Activated CD4-positive, alpha-beta T cell treated with anti-CD3 and anti-CD28 coated beads, Interleukin-2, Interleukin-6, amounts not matched to agents 100 ng/mL and 50 ng/mL, durations not matched to agents 16 hours and 8 hours (primary cell): ENCODE measurements at regions not wholly inside any gene's neighbourhood (a gene's known extent, or its start where the extent isn't known, plus 50 kb on each side); places are given as distances from the start of the nearest gene placed in this dataset.

Experiments
- DNase-seq: peaks from one replicate; pipeline ENCODE4 v3.0.0-alpha.2; 2020

DNA sequence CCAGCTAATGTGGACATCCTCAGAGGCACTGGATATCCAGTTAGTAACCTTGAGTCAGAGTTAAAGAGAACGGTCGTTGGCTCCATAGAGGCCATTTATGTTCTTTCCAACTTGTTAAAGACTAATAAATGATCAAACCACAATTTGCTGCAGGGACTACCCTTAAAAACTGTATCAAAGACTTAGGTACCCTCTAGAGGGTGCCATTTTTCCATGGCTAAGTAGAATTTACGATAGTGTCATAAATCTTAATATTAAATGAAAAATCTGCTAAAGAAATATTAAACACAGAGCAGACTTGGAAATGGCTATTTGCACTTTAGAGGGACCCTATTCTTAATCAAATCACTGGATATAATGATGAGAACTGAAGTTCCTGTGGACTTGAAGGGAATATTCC is 685.2 kb upstream of the CHORDC1 start:
- DNase-seq, result no peak

- no peak for DNase-seq
Observed at GRCh38 chr11:90895850-90896249, 673.0 kb upstream of the CHORDC1 start.

DNA sequence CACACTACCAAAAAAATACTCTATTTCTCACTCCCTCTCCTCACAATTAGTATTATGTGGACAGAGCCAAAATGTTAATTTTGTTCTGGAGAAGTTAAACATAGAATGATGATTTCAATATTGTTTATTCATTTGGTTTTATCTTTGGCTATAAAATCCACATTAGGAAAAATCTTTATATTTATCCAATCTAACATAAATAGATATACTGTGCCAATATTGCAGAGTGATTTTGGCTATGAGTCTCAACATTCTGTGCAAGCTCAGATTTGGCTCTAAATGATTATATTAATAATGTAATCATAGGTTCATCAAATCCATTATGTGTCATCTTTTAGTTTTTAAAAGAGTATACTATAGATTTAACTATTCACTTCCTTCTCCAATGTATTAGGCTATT is 667.5 kb upstream of the CHORDC1 start:
- no peak for DNase-seq

DNA sequence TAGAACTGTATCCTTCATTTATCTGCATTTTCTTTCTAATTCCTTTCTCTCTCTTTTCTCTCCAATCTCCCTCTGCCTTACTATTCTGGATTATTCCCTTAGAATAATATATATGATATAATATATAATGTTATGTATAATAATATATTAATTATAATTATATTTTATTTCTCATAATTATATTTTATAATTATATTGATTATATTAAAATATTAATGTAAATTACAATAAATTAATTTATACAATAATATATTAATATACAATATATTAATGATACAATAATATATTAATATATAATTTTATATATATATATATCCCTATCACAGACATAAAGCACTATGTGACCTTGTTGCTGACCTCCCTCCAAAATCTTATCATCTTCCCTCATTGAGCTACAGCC is 661.3 kb upstream of the CHORDC1 start:
- DNase-seq, result no peak

GRCh38 chr11:90874986-90875385 is 652.1 kb upstream of the CHORDC1 start:
- DNase-seq, result no peak

GRCh38 chr11:90874281-90874680 is 651.4 kb upstream of the CHORDC1 start:
- no peak for DNase-seq

GRCh38 chr11:90867416-90867815 is 644.6 kb upstream of the CHORDC1 start:
- no peak for DNase-seq

GRCh38 chr11:90856790-90857189 is 633.9 kb upstream of the CHORDC1 start:
- DNase-seq, result no peak

GRCh38 chr11:90855531-90855930 is 632.7 kb upstream of the CHORDC1 start:
- no peak for DNase-seq

DNA sequence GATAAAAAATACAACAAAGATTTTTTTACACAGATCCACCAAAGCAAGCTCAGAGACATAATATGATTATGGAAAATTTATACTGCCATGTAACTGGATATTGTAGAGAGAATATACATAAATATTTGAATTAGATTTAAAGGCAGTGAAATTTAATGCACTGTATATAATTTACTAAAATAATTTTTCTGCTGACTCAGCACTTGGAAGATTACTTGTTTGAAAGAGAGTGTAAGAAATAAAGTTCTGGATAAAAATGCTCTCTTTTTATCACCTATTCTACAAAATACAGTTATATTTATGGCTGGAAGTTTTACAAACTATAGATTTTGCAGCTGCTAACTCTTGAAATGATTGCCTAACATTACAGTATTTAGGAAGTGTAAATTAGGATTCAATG is 628.3 kb upstream of the CHORDC1 start:
- no peak for DNase-seq

DNA sequence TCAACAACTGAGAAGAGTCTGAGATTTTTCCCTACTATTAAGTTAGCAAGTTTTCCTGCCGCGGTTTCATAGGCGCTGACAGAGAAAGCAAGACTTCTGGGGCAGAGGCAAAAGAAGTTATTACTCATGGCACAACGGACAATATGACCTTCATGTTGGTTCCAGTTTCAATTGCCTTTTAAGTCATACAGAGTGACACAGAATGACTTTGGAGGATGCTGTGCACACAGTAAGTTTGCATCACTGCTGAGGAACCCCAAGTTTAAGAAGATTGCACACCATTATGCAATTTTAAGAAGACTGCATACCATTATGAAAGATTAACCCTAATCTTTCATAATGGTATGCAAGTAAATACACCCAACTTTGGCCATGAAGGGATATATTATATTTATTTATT is 626.5 kb upstream of the CHORDC1 start:
- peak; percentile 0 for DNase-seq

GRCh38 chr11:90847268-90847886 is 624.5 kb upstream of the CHORDC1 start:
- DNase-seq, result no peak

DNA sequence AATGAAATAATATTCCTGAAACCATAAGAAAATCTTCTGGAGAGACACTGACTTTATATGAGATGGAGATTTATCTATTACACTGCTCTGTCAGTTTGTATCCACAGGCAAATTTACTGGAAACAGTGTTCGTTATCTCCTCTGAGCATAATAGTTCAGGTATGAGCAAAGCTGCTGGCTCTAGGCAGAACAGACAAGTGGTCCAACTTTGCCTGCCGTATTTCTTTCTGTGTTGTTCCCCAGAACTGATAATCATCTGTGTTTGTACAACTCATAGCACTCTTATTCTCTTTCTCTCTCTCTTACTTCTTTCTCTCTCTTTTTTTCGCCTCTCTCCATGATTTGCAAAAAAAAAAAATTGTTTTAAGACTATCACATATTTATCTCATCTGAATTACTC is 623.8 kb upstream of the CHORDC1 start:
- DNase-seq, result no peak

DNA sequence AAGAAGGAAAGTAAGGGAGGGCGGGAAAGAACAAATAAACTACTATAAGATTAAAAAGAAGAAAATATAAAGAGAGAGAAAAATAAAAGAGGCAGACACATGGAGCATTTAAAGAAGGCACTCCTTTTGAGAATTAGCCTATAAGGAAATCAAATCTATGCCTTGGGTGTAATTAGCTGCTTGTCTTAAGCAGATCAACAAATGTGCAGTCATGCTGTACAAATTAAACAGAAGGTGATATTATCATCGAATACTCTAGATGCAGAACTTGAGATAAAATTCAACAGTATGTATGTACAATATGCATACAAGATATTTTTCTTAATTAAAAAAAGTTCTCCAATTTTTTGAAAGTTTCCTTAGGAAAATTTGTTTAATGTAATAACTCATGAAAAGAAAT is 623.0 kb upstream of the CHORDC1 start:
- no peak for DNase-seq

DNA sequence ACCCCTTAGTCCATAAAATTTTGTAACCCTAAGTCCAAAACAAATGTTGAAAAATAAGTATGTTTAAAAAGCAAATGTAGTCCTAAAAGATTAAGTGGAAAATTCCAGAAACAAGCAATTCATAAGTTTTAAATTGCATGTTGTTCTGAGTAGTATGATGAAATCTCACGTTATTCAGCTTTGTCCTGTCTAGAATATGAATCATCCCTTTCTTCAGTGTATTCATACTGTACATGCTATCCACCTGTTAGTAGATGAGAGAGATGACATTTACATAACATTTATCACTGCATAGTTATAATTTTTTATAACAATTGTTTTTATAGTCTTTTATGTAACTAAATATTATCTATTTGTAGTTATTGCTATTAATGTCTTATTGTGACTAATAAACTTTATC is 622.3 kb upstream of the CHORDC1 start:
- DNase-seq, result no peak

DNA sequence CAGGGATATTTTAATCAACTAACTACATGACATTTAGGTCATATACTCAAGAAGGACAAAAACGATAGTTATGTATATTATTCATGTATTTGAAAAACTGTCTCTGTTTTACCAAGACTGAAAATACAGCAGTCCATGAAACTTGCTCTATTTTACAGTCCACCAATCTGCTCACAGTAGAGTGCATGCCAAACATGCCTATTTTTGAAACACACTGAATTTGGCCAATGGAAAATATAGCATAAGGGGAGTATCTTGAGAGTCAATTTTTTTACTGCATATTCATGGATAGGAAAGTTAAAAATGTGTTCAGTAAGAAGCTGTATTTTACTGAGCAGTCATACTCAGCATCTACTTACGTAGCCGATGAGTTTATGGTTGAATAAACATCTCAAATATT is 621.2 kb upstream of the CHORDC1 start:
- DNase-seq, result no peak

GRCh38 chr11:90842681-90843080 is 619.8 kb upstream of the CHORDC1 start:
- DNase-seq, result no peak

DNA sequence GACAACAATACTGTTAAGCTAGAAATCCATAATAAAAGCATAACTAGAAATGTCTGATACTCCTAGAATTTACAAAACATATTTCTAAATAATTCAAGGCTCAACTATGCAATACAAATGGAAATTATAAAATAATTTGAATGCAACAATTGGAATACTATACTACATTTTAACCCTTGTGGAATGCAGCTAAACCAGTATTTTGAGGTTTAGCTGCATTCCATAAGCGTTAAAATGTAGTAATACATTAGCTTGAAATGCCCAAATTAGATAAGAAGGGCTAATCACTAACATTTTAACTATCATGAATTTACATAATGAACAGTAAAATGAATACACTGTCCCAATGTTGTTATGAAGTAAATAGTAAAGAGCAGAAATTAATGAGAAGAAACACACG is 617.2 kb upstream of the CHORDC1 start:
- no peak for DNase-seq

DNA sequence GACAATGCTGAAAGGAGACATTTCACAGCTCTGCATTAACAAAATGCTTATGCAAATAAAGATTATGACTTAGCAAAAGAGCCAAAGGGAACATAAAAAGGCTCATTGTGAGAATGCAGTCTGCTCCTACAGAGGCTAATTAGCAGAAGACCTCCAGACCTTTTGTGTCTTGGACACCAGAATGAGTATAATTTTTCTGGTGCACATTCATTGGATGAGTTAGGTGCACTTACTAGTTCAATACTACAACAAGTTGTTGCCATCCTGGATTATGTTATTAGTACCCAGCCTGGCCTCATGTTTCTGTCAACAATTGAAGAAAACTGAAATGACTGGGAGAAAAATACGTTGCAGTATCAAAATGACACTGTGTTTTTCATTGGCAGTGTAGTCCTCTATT is 613.2 kb upstream of the CHORDC1 start:
- DNase-seq, result no peak

DNA sequence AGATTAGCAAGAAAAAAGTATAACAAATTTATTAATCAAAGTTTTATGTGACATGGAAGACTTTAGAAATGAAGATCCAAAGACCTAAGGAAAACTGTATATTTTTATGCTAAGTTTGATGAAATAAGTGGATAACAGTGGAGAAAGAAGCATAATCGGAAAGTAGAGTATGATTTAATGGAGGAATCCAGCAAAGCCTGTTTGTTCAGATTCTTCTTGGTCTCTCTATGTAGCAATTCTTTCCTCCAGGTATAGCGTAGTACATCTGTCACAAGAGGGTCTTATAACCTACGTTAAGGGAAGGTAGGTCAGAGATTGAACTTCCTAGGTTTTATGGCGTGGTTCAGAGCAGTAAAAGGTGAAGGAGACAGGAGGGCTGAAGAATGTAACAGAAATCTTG is 600.6 kb upstream of the CHORDC1 start:
- DNase-seq, result no peak

DNA sequence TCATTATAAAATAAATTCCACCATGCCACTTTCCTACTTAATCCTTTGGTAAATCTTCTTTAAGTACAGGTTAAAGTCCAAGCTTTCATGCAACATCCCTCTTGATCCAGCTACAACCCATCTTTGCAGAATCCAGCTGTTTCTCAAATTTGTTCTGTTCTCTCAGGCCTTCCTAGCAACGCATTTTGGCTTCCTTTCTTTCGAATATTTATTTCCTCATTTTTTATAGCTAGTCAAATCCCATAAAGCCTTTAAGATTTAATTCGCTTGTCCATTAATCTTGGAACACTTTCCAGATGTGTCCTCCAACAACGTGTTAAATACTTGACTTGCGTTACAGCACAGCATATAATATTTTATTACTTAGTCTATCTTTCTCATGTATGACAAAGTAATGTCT is 600.1 kb upstream of the CHORDC1 start:
- DNase-seq, result no peak

- no peak for DNase-seq
Observed at GRCh38 chr11:90818196-90818745, 595.4 kb upstream of the CHORDC1 start.

DNA sequence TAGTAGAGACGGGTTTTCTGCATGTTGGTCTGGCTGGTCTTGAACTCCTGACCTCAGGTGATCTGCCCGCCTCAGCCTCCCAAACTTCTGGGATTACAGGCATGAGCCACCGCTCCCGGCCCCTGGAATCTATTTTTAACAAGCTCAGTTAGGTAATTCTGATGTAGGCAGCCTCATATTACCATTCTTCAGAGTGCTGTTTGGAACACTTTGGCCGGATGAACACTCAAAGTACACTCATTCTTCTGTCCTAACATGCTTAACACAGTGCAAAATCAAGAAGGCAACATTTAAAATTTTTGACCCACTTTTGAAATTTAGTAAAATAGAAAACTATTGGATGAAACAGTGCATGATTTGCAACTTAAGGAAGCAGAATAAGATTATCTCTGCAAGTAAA is 586.7 kb upstream of the CHORDC1 start:
- DNase-seq, result no peak

DNA sequence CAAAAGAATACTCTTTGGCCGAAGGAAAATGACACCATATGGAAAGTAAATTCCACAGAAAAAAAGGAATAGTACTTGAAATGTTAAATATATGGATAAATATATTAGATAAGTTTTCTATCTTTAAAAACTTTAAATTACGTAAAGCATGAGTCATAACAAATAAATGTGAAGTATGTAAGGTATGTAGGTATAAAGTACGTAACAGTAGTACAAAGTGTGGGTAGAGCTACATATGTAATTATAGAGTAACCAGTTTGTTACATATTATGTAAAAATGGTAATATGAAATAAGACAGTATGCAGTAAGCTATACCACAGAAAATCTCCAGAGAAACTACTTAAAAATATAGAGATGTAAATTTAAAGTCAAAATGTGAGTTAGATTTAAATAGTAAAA is 582.3 kb upstream of the CHORDC1 start:
- DNase-seq, result no peak

- no peak for DNase-seq
Observed at GRCh38 chr11:90803831-90804230, 581.0 kb upstream of the CHORDC1 start.

- DNase-seq, result no peak
Observed at GRCh38 chr11:90803366-90803765, 580.5 kb upstream of the CHORDC1 start.
